ENCODE measurements at regions not wholly inside any gene's neighbourhood (a gene's known extent, or its start where the extent isn't known, plus 50 kb on each side); places are given as distances from the start of the nearest gene placed in this dataset.
"Not testable (repeated sequence)": the region's sequence is repeated elsewhere in the genome, so short reads cannot be mapped to it uniquely, and the experiment has no call there.

- no peak for DNase-seq
Observed at GRCh38 chr5:128668921-128669320, 130.9 kb upstream of the FBN2 start.

GRCh38 chr5:128669803-128670202 lies 131.8 kb upstream of the FBN2 start:
- DNase-seq: peak; percentile 5

GRCh38 chr5:128671943-128672342 lies 133.9 kb upstream of the FBN2 start:
- no peak for DNase-seq

- no peak for DNase-seq
Observed at GRCh38 chr5:128673000-128673399, 135.0 kb upstream of the FBN2 start.

- no peak for DNase-seq
Observed at GRCh38 chr5:128673411-128673957, 135.4 kb upstream of the FBN2 start.

- no peak for DNase-seq
Observed at GRCh38 chr5:128673970-128674369, 135.9 kb upstream of the FBN2 start.

GRCh38 chr5:128674837-128675446 lies 136.9 kb upstream of the FBN2 start:
- peak; percentile 40 for DNase-seq

- DNase-seq: no peak
Observed at GRCh38 chr5:128681096-128681495, 143.1 kb upstream of the FBN2 start.

- DNase-seq: no peak
Observed at GRCh38 chr5:128681764-128682592, 143.9 kb upstream of the FBN2 start.

GRCh38 chr5:128682669-128683068 lies 144.6 kb upstream of the FBN2 start:
- no peak for DNase-seq

- no peak for DNase-seq
Observed at GRCh38 chr5:128684961-128685360, 146.9 kb upstream of the FBN2 start.

- DNase-seq: no peak
Observed at GRCh38 chr5:128687930-128688329, 149.9 kb upstream of the FBN2 start.

- DNase-seq: no peak
Observed at GRCh38 chr5:128693764-128694163, 155.7 kb upstream of the FBN2 start.

GRCh38 chr5:128695791-128696530 lies 157.9 kb upstream of the FBN2 start:
- no peak for DNase-seq

- no peak for DNase-seq
Observed at GRCh38 chr5:128701301-128701700, 163.3 kb upstream of the FBN2 start.

- DNase-seq: no peak
Observed at GRCh38 chr5:128703322-128703721, 165.3 kb upstream of the FBN2 start.

GRCh38 chr5:128706269-128706668 lies 168.2 kb upstream of the FBN2 start:
- no peak for DNase-seq

GRCh38 chr5:128708841-128709240 lies 170.8 kb upstream of the FBN2 start:
- no peak for DNase-seq

GRCh38 chr5:128711216-128711615 lies 173.2 kb upstream of the FBN2 start:
- DNase-seq: no peak

- no peak for DNase-seq
Observed at GRCh38 chr5:128714551-128714950, 176.5 kb upstream of the FBN2 start.

- no peak for DNase-seq
Observed at GRCh38 chr5:128722551-128722950, 184.5 kb upstream of the FBN2 start.

GRCh38 chr5:128730021-128730420 lies 192.0 kb upstream of the FBN2 start:
- DNase-seq: not testable (repeated sequence)

- DNase-seq: not testable (repeated sequence)
Observed at GRCh38 chr5:128735656-128736055, 197.6 kb upstream of the FBN2 start.

GRCh38 chr5:128736553-128736952 lies 198.5 kb upstream of the FBN2 start:
- DNase-seq: no peak
